GM12878 (cell line): ENCODE measurements at regions not wholly inside any gene's neighbourhood (a gene's known extent, or its start where the extent isn't known, plus 50 kb on each side); places are given as distances from the start of the nearest gene placed in this dataset.

Source experiments
- ATAC-seq: fragments of 200-7000 bp; cut with Tn5 transposase; 3 replicates; pipeline ENCODE4 v1.9.1; 2020; ENCODE audit warnings: mild to moderate bottlenecking, moderate library complexity
- BruUV-seq: library from RNA; stranded (reverse); fragments of 400-500 nt; replicated peaks from 2 replicates; lab custom pipeline; 2021; lab: Mats Ljungman, UMichigan
- CTCF ChIA-PET: fragments of 300-600 bp; sonication (Branson Sonifier 250); formaldehyde crosslinking; extraction: SDS; loops from one replicate; lab custom pipeline; 2021; ENCODE audit warnings: inconsistent platforms; lab: Yijun Ruan, JAX
- POLR2A ChIA-PET: fragments of 350-600 bp; formaldehyde crosslinking; extraction: SDS; loops from one replicate; lab custom pipeline; 2021; ENCODE audit warnings: inconsistent platforms; lab: Charles Lee
- RAD21 ChIA-PET: fragments of 300-600 bp; sonication (Branson Sonifier 250); formaldehyde crosslinking; loops from one replicate; lab custom pipeline; 2023; ENCODE audit warnings: antibody characterized with exemption; ENCODE audit not compliant: unreplicated experiment; lab: Charles Lee
- SMC1A ChIA-PET: fragments of 300-600 bp; sonication (Branson Sonifier 250); formaldehyde crosslinking; loops from one replicate; lab custom pipeline; 2023; ENCODE audit not compliant: unreplicated experiment, uncharacterized antibody; lab: Charles Lee
- DNase-seq: peaks from one replicate; pipeline ENCODE4 v3.0.0-alpha.2; 2011; ENCODE audit warnings: low read depth, low spot score
- FAIRE-seq: peaks from 3 replicates; lab custom pipeline; 2011; peaks lifted over from hg19 to GRCh38; lab: Jason Lieb, UNC
- H2AFZ ChIP-seq: 2 replicates; pipeline ENCODE4 v1.6.0; 2011; ENCODE audit warnings: low read depth, low read length, control low read depth; ENCODE audit not compliant: control insufficient read depth
- H3K27ac ChIP-seq: 2 replicates; pipeline ENCODE4 v1.5.1; 2011; ENCODE audit warnings: control low read depth; ENCODE audit not compliant: control insufficient read depth, insufficient read depth
- H3K27me3 ChIP-seq, 2 experiments: replicated peaks in 1 of 2; 2 replicates each; pipeline versions ENCODE4 v1.6.0 to v1.6.1; 2011; ENCODE audit warnings: low read length in 1 of 2; ENCODE audit not compliant: control insufficient read depth in 2 of 2, insufficient read depth in 2 of 2
- H3K36me3 ChIP-seq, 2 experiments: 2 replicates each; pipeline ENCODE4 v1.5.1; 2011; ENCODE audit warnings: low read length in 1 of 2; ENCODE audit not compliant: control insufficient read depth in 2 of 2, insufficient read depth in 2 of 2
- H3K4me1 ChIP-seq: 2 replicates; pipeline ENCODE4 v1.6.1; 2011; ENCODE audit warnings: mild to moderate bottlenecking, low read length, moderate library complexity, mixed read lengths; ENCODE audit not compliant: control insufficient read depth, insufficient read depth
- H3K4me2 ChIP-seq: 2 replicates; pipeline ENCODE4 v1.6.0; 2011; ENCODE audit warnings: control low read depth; ENCODE audit not compliant: control insufficient read depth, insufficient read depth
- H3K4me3 ChIP-seq: fragments of 200-600 bp; sonication (generic); 2 replicates; pipeline ENCODE4 v1.5.1; 2016
- H3K79me2 ChIP-seq: 2 replicates; pipeline ENCODE4 v1.6.0; 2011; ENCODE audit warnings: low read length; ENCODE audit not compliant: control insufficient read depth, insufficient read depth
- H3K9ac ChIP-seq: 2 replicates; pipeline ENCODE4 v1.8.0; 2011; ENCODE audit warnings: low read length, control low read depth, mixed read lengths; ENCODE audit not compliant: control insufficient read depth, insufficient read depth
- H3K9me3 ChIP-seq: replicated peaks from 3 replicates; pipeline ENCODE4 v1.5.1; 2011; ENCODE audit warnings: mild to moderate bottlenecking, low read length; ENCODE audit not compliant: control insufficient read depth, insufficient read depth
- H4K20me1 ChIP-seq: 2 replicates; pipeline ENCODE4 v1.6.0; 2011; ENCODE audit not compliant: control insufficient read depth, insufficient read depth
- ATF3 ChIP-seq: IDR thresholded peaks from 2 replicates; pipeline ENCODE4 v1.6.1; 2011; ENCODE audit warnings: low read depth, mild to moderate bottlenecking, low read length, moderate library complexity, borderline replicate concordance; ENCODE audit errors: extremely low read depth
- CBFB ChIP-seq: IDR thresholded peaks from 2 replicates; pipeline ENCODE4 v1.6.1; 2016; ENCODE audit warnings: antibody characterized with exemption, low read depth
- CHD4 ChIP-seq: fragments of 200-600 bp; sonication (generic); IDR thresholded peaks from 2 replicates; pipeline ENCODE4 v1.6.1; 2016; ENCODE audit warnings: mild to moderate bottlenecking
- DPF2 ChIP-seq: fragments of 450-650 bp; IDR thresholded peaks from 2 replicates; pipeline ENCODE4 v1.6.1; 2017; ENCODE audit warnings: mild to moderate bottlenecking
- MYB ChIP-seq: fragments of 150-350 bp; IDR thresholded peaks from 2 replicates; pipeline ENCODE4 v1.6.1; 2014; ENCODE audit warnings: mild to moderate bottlenecking, low read depth, low read length, borderline replicate concordance
- POLR2AphosphoS2 ChIP-seq: IDR thresholded peaks from 2 replicates; pipeline ENCODE4 v1.6.1; 2011; ENCODE audit warnings: low read depth, mild to moderate bottlenecking, low read length, improper control_type of control experiment, moderate library complexity
- SMAD5 ChIP-seq: IDR thresholded peaks from 2 replicates; pipeline ENCODE4 v1.6.1; 2016; ENCODE audit warnings: antibody characterized with exemption, low read depth
- YBX1 ChIP-seq: fragments of 450-650 bp; IDR thresholded peaks from 2 replicates; pipeline ENCODE4 v1.6.1; 2016; ENCODE audit warnings: antibody characterized with exemption
- WGBS: methylation state at CpG from one replicate; pipeline ENCODE4 v1.1.6; 2016; ENCODE audit warnings: low lambda C conversion rate; ENCODE audit not compliant: insufficient replicate concordance, insufficient coverage; ENCODE audit errors: missing lambda C conversion rate; 5-methylcytosine and 5-hydroxymethylcytosine counted together
- in situ Hi-C: fragments of 300-500 bp; cut with MboI; formaldehyde crosslinking; loops from 9 replicates; pipeline ENCODE4 v1.14.3; 2018; ENCODE audit warnings: mixed read lengths
- intact Hi-C: fragments of 100-400 bp; cut with micrococcal nuclease; formaldehyde crosslinking; loops from one replicate; pipeline ENCODE4 v1.14.2; 2022; ENCODE audit not compliant: unreplicated experiment
- TF ChIP-seq, protein P1 (sequence below): fragments of 450-650 bp; IDR thresholded peaks from 2 replicates; pipeline ENCODE4 v1.6.1; 2018; ENCODE audit warnings: mild to moderate bottlenecking, low read depth, moderate library complexity; ENCODE audit not compliant: partially characterized antibody

DNA sequence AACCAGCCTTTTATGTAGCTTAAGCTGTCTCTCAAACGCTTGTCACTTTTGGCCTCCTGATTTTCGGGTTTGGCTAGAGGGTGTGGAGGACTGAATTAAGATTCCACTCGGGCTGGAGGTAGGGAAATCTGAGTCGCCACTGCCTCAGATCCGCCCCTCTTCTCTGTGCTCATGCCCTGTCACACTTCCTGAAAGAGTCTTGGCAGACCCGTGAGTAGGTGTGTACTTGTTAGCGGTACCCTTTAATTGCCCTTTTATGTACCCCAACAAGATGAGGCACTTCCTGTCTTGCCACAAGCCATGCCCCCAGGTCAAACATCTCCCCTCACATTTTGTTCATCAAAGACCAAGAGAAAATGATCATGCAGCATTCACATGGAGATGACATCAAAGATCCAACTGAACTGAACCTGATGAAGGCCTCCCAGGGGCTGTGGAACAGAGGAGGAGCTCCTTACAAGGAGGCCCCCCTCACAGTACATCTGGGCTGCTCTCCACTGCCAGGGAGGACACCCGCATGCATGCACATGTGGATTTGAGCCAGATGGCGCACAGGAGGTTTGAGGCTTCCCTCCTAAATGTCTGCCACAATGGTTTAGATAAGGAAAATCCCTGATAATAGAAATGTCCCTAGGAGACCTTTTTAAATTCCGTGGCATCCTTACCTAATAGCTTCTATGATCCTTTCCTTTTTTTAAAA is 86.5 kb upstream of the CDKN3 start:
- FAIRE-seq (no peak), DNase-seq (no peak), ATAC-seq (no peak)
- Histone ChIP-seq H3K4me3 (no peak overlapping the region), H3K27ac (no peak overlapping the region), H3K4me1 (no peaks in the 10 kb centered on the region), H2AFZ (no peak overlapping the region), H3K9ac (no peak overlapping the region), H3K4me2 (no peak overlapping the region), H4K20me1 (no peaks in the 10 kb centered on the region), H3K79me2 (no peaks in the 10 kb centered on the region), H3K36me3 (no peaks in the 10 kb centered on the region), H3K27me3 (peaks cover 0 to 1% of the 10 kb centered on the region in 2 experiments; a peak in 2 of 4 replicates), H3K9me3 (no peaks in the 10 kb centered on the region)
- BruUV-seq, result no TSS peak
- in situ Hi-C loops, result no loop called here
- SMC1A ChIA-PET, result interaction anchor here (0.5 to 1.2 kb wide), 2 partner anchors 37 to 1523 kb away, joined by 3 read pairs; no protein-coding TSS in a partner anchor
- TF ChIP-seq ATF3 (no peak), DPF2 (no peak), POLR2AphosphoS2 (no peak)
- WGBS, result 34% methylated on average over 10 of the region's 10 CpGs
- CTCF ChIA-PET, result interaction anchor here (0.7 to 1.3 kb wide), 3 partner anchors 37 to 381 kb away, joined by 3 read pairs; no protein-coding TSS in a partner anchor
- RAD21 ChIA-PET, result no interaction called here
- intact Hi-C loops, result no loop called here
- POLR2A ChIA-PET, result no interaction called here

GRCh38 chr14:54310851-54311228 is 86.0 kb upstream of the CDKN3 start:
- CTCF ChIA-PET, result interaction anchor here (0.7 to 1.3 kb wide), 2 partner anchors 37 to 382 kb away, joined by 3 read pairs; no protein-coding TSS in a partner anchor
- H3K79me2 ChIP-seq, result no peaks in the 10 kb centered on the region
- no peaks in the 10 kb centered on the region for H3K9me3 ChIP-seq
- no peaks in the 10 kb centered on the region for H3K4me1 ChIP-seq
- no peaks in the 10 kb centered on the region for H3K36me3 ChIP-seq
- no peak overlapping the region for H3K9ac ChIP-seq
- no TSS peak for BruUV-seq
- no peak overlapping the region for H3K4me2 ChIP-seq
- WGBS, result 44% methylated on average over 2 of the region's 2 CpGs
- FAIRE-seq, result no peak
- H2AFZ ChIP-seq, result no peak overlapping the region
- POLR2A ChIA-PET, result no interaction called here
- no peak overlapping the region for H3K27ac ChIP-seq
- RAD21 ChIA-PET, result no interaction called here
- H4K20me1 ChIP-seq, result no peaks in the 10 kb centered on the region
- intact Hi-C loops, result no loop called here
- H3K27me3 ChIP-seq, result peaks cover 0 to 1% of the 10 kb centered on the region in 2 experiments; a peak in 2 of 4 replicates
- ATAC-seq, result no peak
- in situ Hi-C loops, result no loop called here
- H3K4me3 ChIP-seq, result no peak overlapping the region
- no peak for DNase-seq
- SMC1A ChIA-PET, result interaction anchor here (0.5 to 1.2 kb wide), 2 partner anchors 37 to 1523 kb away, joined by 3 read pairs; no protein-coding TSS in a partner anchor
- no peak for TF ChIP-seq CHD4
- no peak for TF ChIP-seq CBFB
- TF ChIP-seq YBX1, result no peak
- no peak for TF ChIP-seq ATF3
- no peak for TF ChIP-seq SMAD5
- TF ChIP-seq, protein P1, sequence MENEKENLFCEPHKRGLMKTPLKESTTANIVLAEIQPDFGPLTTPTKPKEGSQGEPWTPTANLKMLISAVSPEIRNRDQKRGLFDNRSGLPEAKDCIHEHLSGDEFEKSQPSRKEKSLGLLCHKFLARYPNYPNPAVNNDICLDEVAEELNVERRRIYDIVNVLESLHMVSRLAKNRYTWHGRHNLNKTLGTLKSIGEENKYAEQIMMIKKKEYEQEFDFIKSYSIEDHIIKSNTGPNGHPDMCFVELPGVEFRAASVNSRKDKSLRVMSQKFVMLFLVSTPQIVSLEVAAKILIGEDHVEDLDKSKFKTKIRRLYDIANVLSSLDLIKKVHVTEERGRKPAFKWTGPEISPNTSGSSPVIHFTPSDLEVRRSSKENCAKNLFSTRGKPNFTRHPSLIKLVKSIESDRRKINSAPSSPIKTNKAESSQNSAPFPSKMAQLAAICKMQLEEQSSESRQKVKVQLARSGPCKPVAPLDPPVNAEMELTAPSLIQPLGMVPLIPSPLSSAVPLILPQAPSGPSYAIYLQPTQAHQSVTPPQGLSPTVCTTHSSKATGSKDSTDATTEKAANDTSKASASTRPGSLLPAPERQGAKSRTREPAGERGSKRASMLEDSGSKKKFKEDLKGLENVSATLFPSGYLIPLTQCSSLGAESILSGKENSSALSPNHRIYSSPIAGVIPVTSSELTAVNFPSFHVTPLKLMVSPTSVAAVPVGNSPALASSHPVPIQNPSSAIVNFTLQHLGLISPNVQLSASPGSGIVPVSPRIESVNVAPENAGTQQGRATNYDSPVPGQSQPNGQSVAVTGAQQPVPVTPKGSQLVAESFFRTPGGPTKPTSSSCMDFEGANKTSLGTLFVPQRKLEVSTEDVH, result no peak
- no peak for TF ChIP-seq POLR2AphosphoS2
- no peak for TF ChIP-seq MYB
